Glutamatergic neuron (in vitro differentiated cells): ENCODE measurements at regions not wholly inside any gene's neighbourhood (a gene's known extent, or its start where the extent isn't known, plus 50 kb on each side); places are given as distances from the start of the nearest gene placed in this dataset.

Experiments
- DNase-seq: peaks from one replicate; pipeline ENCODE4 v3.0.0; 2022
- H3K27ac Mint-ChIP-seq: one replicate; pipeline ENCODE4 v1.8.0; 2020; ENCODE audit warnings: mild to moderate bottlenecking, mixed read lengths, inconsistent platforms; ENCODE audit not compliant: unreplicated experiment
- H3K27me3 Mint-ChIP-seq: one replicate; pipeline ENCODE4 v1.8.0; 2020; ENCODE audit warnings: mild to moderate bottlenecking, moderate library complexity, mixed read lengths, inconsistent platforms; ENCODE audit not compliant: unreplicated experiment
- H3K36me3 Mint-ChIP-seq: one replicate; pipeline ENCODE4 v1.8.0; 2020; ENCODE audit warnings: mild to moderate bottlenecking, mixed read lengths, inconsistent platforms; ENCODE audit not compliant: unreplicated experiment
- H3K4me1 Mint-ChIP-seq: one replicate; pipeline ENCODE4 v1.8.0; 2020; ENCODE audit warnings: mild to moderate bottlenecking, low read depth, mixed read lengths, inconsistent platforms; ENCODE audit not compliant: unreplicated experiment
- H3K4me3 Mint-ChIP-seq: one replicate; pipeline ENCODE4 v1.8.0; 2020; ENCODE audit warnings: mild to moderate bottlenecking, mixed read lengths, inconsistent platforms; ENCODE audit not compliant: unreplicated experiment
- H3K9me3 Mint-ChIP-seq: one replicate; pipeline ENCODE4 v1.8.0; 2020; ENCODE audit warnings: mild to moderate bottlenecking, moderate library complexity, mixed read lengths, inconsistent platforms; ENCODE audit not compliant: unreplicated experiment
- TF ChIP-seq, protein P1 (sequence below): fragments of 200-600 bp; sonication (generic); IDR thresholded peaks from one replicate; pipeline ENCODE4 v1.5.0; 2021; ENCODE audit not compliant: partially characterized antibody, unreplicated experiment

DNA sequence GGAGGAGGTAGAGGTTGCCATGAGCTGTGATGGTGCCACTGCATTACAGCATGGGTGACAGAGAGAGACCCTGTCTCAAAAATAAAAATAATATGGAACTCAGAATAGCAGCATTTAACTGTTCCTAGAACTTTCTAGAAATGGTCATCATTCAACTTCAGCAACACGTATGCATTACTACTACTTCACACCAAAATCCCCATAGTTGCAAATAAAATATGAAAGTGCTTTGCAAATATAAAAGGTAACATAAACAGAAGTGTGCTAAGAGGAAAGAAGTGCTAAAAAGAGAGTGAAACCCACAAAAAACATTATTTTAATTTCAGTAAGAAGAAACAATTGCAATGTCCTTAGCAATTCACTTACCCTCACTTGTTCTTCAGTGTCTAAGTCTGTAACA is 169.7 kb upstream of the NUDT4 start:
- no peaks in the 10 kb centered on the region for H3K36me3 Mint-ChIP-seq
- H3K27ac Mint-ChIP-seq: no peak overlapping the region
- DNase-seq: no peak
- peaks cover 3% of the 10 kb centered on the region for H3K27me3 Mint-ChIP-seq
- H3K4me1 Mint-ChIP-seq: no peaks in the 10 kb centered on the region
- H3K9me3 Mint-ChIP-seq: peaks cover 2% of the 10 kb centered on the region
- TF ChIP-seq, protein P1, sequence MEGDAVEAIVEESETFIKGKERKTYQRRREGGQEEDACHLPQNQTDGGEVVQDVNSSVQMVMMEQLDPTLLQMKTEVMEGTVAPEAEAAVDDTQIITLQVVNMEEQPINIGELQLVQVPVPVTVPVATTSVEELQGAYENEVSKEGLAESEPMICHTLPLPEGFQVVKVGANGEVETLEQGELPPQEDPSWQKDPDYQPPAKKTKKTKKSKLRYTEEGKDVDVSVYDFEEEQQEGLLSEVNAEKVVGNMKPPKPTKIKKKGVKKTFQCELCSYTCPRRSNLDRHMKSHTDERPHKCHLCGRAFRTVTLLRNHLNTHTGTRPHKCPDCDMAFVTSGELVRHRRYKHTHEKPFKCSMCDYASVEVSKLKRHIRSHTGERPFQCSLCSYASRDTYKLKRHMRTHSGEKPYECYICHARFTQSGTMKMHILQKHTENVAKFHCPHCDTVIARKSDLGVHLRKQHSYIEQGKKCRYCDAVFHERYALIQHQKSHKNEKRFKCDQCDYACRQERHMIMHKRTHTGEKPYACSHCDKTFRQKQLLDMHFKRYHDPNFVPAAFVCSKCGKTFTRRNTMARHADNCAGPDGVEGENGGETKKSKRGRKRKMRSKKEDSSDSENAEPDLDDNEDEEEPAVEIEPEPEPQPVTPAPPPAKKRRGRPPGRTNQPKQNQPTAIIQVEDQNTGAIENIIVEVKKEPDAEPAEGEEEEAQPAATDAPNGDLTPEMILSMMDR: no peak
- no peak overlapping the region for H3K4me3 Mint-ChIP-seq

DNA sequence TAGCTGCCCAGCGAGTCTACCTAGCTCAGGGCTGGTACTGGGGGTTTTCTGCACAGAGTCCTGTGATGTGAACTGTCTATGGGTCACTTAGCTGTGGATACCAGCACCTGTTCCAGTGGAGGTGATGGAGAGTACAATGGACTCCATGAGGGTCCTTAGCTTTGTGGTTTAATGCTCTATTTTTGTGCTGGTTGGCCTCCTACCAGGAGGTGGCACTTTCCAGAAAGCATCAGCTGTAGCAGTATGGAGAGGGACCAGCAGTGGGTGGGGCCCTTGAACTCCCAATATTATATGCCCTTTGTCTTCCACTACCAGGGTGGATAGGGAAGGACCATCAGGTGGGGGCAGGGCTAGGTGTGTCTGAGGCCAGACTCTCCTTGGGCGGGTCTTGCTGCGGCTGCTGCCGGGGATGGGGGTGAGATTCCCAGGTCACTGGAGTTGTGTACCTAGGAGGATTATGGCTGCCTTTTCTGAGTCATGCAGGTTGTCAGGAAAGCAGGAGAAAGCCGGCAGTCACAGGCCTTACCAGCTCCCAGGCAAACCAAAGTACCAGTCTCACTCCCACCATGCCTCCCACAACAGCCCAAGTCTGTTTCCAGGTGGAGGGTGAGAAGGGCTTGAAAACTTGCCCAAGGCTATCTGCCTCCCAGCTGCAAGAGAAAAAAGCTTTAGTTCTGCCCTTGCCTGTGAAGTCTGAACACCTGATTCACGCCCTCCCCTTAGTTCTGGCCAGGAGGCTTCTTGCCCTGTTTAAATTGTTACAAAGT is 163.0 kb upstream of the NUDT4 start:
- no peak overlapping the region for H3K27ac Mint-ChIP-seq
- DNase-seq: no peak
- H3K4me3 Mint-ChIP-seq: no peak overlapping the region
- no peaks in the 10 kb centered on the region for H3K4me1 Mint-ChIP-seq
- H3K27me3 Mint-ChIP-seq: peaks cover 5% of the 10 kb centered on the region
- TF ChIP-seq, protein P1: no peak
- no peaks in the 10 kb centered on the region for H3K36me3 Mint-ChIP-seq
- peaks cover 2% of the 10 kb centered on the region for H3K9me3 Mint-ChIP-seq

DNA sequence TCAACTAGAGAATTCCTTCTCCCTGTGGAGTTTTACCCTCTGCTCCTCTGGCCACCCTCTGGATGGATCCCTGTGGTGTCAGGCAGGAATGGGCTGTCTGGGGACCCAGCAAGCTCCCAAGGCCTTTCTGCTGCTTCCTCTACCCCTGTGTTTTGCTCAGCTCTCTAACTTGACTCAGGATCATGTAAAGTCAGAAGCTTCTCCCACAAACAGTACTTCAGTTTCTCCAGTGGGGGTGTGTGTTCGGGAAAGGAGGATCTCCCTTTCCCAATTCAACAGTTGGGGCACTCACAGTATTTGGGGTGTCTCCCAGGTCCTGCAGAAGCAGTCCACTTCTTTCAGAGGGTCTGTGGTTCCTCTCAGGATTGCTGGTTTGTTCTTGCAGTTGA is 162.4 kb upstream of the NUDT4 start:
- Mint-ChIP-seq H3K4me1 (no peaks in the 10 kb centered on the region), H3K27me3 (peaks cover 5% of the 10 kb centered on the region), H3K9me3 (peaks cover 2% of the 10 kb centered on the region), H3K36me3 (no peaks in the 10 kb centered on the region), H3K27ac (no peak overlapping the region), H3K4me3 (no peak overlapping the region)
- no peak for DNase-seq
- TF ChIP-seq, protein P1: no peak

DNA sequence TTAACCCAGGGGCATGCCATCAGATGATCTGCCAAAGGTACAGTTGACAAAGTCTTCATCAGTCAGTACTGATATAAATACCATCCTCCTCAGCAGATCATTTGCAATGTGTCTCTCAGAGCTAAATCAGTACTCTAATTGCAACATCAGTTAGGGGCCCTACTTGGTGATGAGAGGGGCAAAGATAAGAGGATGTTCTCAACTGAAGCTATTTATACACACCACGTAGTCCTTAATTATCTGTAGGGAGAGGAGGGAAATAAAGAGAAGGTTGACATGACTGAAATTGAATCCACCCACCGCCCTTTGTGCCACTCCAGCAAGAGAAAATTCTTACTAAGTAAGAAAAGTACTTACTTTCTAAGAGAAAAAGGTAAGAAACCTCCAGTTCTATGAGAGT is 157.8 kb upstream of the NUDT4 start:
- Mint-ChIP-seq H3K4me3 (no peak overlapping the region), H3K4me1 (no peaks in the 10 kb centered on the region), H3K36me3 (no peaks in the 10 kb centered on the region), H3K9me3 (no peaks in the 10 kb centered on the region), H3K27me3 (no peaks in the 10 kb centered on the region), H3K27ac (no peak overlapping the region)
- DNase-seq: no peak
- TF ChIP-seq, protein P1: no peak

DNA sequence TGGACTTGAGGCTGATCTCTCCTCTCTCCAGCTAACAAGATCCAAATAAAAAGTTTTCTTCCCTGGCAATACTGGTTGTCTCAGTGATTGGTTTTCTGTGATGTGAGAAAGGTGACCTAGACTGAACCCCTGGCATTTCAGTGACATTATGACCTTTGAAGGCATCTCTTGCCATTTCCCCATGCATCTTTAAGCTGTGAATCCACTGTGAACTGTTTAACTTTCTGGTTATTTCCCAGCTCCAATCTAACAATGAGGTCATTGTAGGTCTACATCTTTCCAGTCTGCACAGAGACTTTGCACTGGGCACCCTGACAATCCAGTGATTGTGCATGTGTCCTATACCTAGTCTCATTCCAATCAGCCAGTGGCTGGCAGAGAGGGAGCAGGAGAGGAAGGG is 155.9 kb upstream of the NUDT4 start:
- H3K36me3 Mint-ChIP-seq: no peaks in the 10 kb centered on the region
- TF ChIP-seq, protein P1: no peak
- no peak overlapping the region for H3K4me3 Mint-ChIP-seq
- no peaks in the 10 kb centered on the region for H3K27me3 Mint-ChIP-seq
- no peak for DNase-seq
- H3K9me3 Mint-ChIP-seq: no peaks in the 10 kb centered on the region
- no peaks in the 10 kb centered on the region for H3K4me1 Mint-ChIP-seq
- no peak overlapping the region for H3K27ac Mint-ChIP-seq
